Cerebellar cortex (tissue), 1 donor: ENCODE measurements at regions not wholly inside any gene's neighbourhood (a gene's known extent, or its start where the extent isn't known, plus 50 kb on each side); places are given as distances from the start of the nearest gene placed in this dataset.

Experiments
- DNase-seq: peaks from one replicate; pipeline ENCODE4 v3.0.0-alpha.2; 2015; ENCODE audit warnings: low spot score

- no peak for DNase-seq
Observed at GRCh38 chr6:142682985-142683384, 262.0 kb downstream of the HIVEP2 start.

GRCh38 chr6:142683714-142684141 is 261.2 kb downstream of the HIVEP2 start:
- DNase-seq, result no peak

DNA sequence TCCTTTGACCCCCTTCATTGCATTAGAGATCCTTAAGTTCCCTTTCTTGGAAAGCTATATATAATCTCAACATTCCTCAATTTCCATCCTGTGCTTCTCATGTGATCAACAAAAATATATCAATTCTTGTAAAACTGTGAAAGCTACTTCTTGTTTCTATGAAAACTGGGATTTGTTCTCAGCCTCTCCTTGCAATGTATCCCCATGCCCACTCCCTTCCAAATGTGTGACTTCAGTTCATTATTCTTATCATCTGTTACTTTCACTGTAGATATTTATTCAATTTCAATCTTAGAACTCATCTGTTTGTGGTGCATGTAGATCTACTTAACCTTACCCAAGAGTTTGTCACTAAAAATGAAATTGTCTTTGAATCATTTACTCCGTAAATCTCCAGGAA is 260.6 kb downstream of the HIVEP2 start:
- DNase-seq, result no peak

- DNase-seq, result no peak
Observed at GRCh38 chr6:142685852-142686506, 259.0 kb downstream of the HIVEP2 start.

- no peak for DNase-seq
Observed at GRCh38 chr6:142686507-142686887, 258.5 kb downstream of the HIVEP2 start.

- peak; percentile 76 for DNase-seq
Observed at GRCh38 chr6:142692942-142693341, 252.0 kb downstream of the HIVEP2 start.

DNA sequence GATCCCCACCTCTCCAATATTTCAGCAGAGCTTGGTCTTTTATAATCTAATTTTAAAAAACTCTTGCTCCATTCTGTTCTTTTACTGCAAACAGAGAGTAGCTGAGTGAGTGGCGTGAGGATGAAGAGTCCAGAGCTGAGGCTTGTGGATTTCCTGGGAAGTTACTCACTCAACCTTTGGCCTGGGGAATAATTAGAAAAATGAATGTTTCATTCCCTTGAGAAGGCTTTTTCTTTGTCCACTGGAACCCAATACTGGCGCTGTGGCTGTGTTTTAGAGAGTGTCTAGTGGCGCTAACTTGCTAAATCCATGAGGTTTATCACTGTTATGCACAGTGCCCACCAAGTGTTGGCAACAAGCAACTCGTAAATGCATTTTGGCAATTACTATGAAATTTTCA is 251.5 kb downstream of the HIVEP2 start:
- DNase-seq, result no peak

DNA sequence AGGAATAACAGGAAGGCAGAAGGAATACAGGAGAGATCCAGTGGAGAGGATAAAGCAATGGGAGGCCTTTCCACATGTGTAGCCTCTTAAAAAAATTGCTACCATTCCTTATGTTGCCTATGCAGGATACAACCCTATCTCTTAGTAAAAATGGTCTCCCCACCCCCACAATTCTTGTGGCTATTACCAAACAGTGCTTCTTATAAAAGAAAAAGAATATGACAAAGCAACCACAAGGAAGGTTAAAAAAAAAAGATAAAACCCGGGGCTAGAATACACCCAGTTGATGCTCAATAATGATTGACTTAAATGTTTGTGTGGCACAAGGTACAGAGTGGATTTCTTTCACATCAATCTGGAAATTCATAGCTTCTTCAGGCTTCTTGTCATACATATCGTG is 250.9 kb downstream of the HIVEP2 start:
- no peak for DNase-seq

GRCh38 chr6:142695016-142695415 is 250.0 kb downstream of the HIVEP2 start:
- peak; percentile 22 for DNase-seq

DNA sequence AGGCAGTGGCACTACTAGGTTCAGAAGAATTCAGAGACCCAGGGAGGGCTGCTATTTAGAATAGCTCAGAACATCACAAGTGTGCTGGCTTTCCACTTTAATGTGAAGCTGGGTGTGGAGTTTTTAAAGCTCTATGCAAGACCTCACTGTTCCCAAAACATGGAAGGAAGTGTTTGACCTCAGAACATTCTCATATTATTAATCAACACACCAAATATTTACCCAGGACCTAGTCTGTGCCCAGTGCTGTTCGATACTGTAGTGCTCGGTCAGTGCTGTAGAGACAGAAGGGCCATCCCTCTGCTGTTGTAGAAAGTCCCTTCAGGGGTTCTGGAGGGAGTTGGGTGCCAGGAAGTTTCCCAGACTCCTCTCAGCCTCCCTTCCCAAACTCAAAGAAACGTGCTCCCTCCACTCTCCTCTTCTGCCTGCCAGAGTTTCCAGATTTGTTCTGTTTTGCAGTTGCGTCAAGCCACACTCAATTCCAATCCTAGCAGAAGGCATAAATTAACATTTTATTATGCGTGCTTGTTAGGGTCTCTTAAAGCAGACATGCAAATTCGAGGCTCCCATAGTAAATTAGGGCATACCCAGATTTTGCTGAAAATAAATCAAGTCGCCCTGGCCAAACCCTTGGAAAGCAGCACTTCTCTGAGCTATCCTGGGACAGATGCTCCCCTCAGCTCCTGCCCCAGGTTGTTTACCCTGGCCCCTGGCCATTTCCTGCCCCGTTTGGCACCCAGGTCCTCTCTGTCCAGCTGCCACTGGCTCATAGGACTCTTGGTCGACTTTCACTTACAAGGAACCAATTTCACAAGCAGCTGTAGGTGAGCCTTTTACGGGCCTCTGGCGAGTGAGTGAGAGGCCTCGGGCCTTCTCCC is 248.6 kb downstream of the HIVEP2 start:
- no peak for DNase-seq

DNA sequence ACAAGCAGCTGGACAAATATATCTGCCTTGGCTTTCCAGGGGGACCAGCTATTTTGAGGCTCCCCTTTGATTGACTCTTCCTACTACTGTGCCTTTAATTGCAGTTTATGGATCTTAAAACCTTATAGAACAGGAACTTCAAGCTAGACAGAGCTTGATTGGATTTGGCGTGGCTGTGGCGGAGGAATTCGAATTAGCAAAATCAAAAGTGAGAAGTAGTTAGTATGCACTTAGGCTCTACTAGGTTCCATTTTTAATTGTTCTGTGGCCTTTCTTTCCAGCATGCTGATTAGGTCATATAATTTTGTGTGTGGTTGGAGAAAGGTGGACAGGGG is 248.0 kb downstream of the HIVEP2 start:
- no peak for DNase-seq

GRCh38 chr6:142697922-142698321 is 247.1 kb downstream of the HIVEP2 start:
- DNase-seq, result no peak

DNA sequence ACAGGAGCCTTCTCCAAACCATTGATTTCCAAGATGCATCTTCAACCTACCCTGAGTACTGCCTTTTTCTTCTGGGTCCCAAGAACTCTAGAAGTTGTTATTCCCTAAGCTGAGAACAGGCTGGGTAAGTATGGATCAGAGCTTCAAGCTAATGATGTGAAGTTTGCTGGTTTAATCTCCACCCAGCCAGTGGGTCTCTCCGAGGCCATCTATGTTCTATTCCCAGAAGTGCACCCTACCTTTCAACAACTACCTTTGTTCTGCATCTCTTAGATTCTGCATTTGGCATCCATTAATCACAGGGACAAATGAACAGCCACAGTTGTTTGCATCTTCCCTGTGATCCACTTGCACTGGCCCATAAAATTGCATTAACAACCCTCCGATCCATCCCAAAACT is 246.2 kb downstream of the HIVEP2 start:
- DNase-seq, result no peak

DNA sequence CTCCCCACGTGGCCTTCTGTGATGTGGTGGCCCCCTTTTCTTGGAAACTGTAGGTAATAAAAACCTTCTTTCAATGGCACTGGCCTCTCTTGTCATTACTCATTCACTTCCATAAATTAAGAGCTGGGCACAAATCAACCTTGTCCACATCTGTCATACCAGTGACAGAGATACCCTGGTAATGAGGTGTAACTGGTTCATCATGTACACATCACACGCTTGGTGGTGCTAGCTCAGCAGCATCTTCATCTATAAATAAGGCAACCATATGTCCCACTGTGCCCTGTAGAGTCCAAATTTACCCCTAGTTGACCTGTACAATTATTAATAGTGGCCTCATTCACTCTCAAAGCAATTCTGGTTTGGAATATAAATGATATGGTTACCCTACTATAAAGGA is 245.6 kb downstream of the HIVEP2 start:
- DNase-seq, result no peak

- DNase-seq, result no peak
Observed at GRCh38 chr6:142700032-142700431, 244.9 kb downstream of the HIVEP2 start.

DNA sequence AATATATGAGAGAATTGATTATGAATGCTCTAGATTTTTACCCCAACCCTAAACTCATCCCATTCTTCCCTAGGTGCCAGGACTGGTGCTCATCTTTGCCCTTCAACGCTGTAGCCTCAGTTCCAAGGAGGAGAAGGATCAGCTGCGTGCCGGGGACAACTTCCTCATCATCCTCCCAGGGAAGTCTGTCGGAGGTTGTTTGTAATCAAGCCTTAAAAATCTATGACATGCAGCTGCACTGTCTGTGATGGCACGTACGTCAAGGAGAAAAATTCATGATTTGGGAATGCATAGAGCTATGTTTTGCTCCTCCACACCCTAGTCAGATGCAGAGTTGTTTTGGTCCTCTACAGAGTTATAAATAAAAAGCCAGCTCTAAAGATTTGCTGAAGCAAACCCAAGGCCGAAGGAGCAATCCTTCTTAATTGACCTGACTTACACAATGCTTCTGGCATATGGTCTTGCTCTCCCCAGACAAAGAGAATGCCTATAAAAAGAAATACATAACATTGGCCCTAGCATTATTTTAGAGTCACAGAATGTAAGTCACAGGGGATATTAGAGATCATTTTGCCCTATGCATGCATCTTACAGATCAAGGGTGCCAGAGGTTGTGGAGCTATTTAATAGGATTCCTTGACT is 244.2 kb downstream of the HIVEP2 start:
- DNase-seq, result no peak
